ENCODE measurements at regions not wholly inside any gene's neighbourhood (a gene's known extent, or its start where the extent isn't known, plus 50 kb on each side); places are given as distances from the start of the nearest gene placed in this dataset.

- in situ Hi-C loops (cut with HindIII; ENCODE audit: low pct_unique_long_range_greater_than_20kb, low sequenced_read_pairs): no loop called here
- Histone ChIP-seq H3K4me1 (ENCODE audit: control insufficient read depth, insufficient read depth, low read length) (peaks cover 12% of the 10 kb centered on the region), H3K27ac (ENCODE audit: low read length) (no peak overlapping the region), H3K9me3 (ENCODE audit: control insufficient read depth, insufficient read depth, low read depth, low read length) (no peaks in the 10 kb centered on the region), H3K4me3 (ENCODE audit: low read depth in 2 of 2, low read length in 2 of 2) (no peak overlapping the region), H3K36me3 (ENCODE audit: control insufficient read depth, insufficient read depth, low read length) (no peaks in the 10 kb centered on the region), H3K27me3 (ENCODE audit: control insufficient read depth, insufficient read depth, low read length) (0 out of 2 replicates have a peak, but pooled peaks cover 2% of the 10 kb centered on the region)
- intact Hi-C loops (cut with micrococcal nuclease; ENCODE audit: unreplicated experiment): no loop called here
- no peak for TF ChIP-seq TCF7L2 (IDR thresholded peaks at IDR 0.05; ENCODE audit: low read depth, low read length)
- no peak for TF ChIP-seq SIN3A (IDR thresholded peaks at IDR 0.05; ENCODE audit: borderline replicate concordance, insufficient read depth, low read depth, low read length)
- no peak for TF ChIP-seq POLR2AphosphoS5 (IDR thresholded peaks at IDR 0.05; ENCODE audit: low read depth, low read length)
- TF ChIP-seq REST (IDR thresholded peaks at IDR 0.05; ENCODE audit: insufficient read depth in 1 of 2, low read depth in 2 of 2, low read length in 1 of 2): no peak
- TF ChIP-seq CTCF (IDR thresholded peaks at IDR 0.05): no peak
- POLR2A ChIA-PET: interaction anchor here (0.6 kb wide), 1 partner anchor 371 kb away, joined by 4 read pairs; no protein-coding TSS in a partner anchor
- DNase-seq (ENCODE audit: low read depth, low spot score) (no peak), ATAC-seq (no peak)
- no TSS peak for BruUV-seq (replicated peaks)
- CTCF ChIA-PET: interaction anchor here (0.7 kb wide), 1 partner anchor 133 kb away, joined by 3 read pairs; no protein-coding TSS in a partner anchor
Measured at GRCh38 chr1:53408755-53409129, 50.5 kb upstream of the DMRTB1 start.

- CTCF ChIA-PET: interaction anchor here (0.7 kb wide), 1 partner anchor 133 kb away, joined by 3 read pairs; no protein-coding TSS in a partner anchor
Measured at GRCh38 chr1:53409233-53409632, 50.0 kb upstream of the DMRTB1 start.

More at GRCh38 chr1:53409233-53409632, 50.0 kb upstream of the DMRTB1 start:
- ATAC-seq: no peak
- TF ChIP-seq TCF7L2 (IDR thresholded peaks at IDR 0.05; ENCODE audit: low read depth, low read length): no peak
- no peak for TF ChIP-seq CTCF (IDR thresholded peaks at IDR 0.05)
- TF ChIP-seq REST (IDR thresholded peaks at IDR 0.05; ENCODE audit: insufficient read depth in 1 of 2, low read depth in 2 of 2, low read length in 1 of 2): no peak
- TF ChIP-seq SIN3A (IDR thresholded peaks at IDR 0.05; ENCODE audit: borderline replicate concordance, insufficient read depth, low read depth, low read length): no peak
- no peak for TF ChIP-seq POLR2AphosphoS5 (IDR thresholded peaks at IDR 0.05; ENCODE audit: low read depth, low read length)
- no TSS peak for BruUV-seq (replicated peaks)
- Histone ChIP-seq H3K4me3 (ENCODE audit: low read depth in 2 of 2, low read length in 2 of 2) (no peak overlapping the region), H3K4me1 (ENCODE audit: control insufficient read depth, insufficient read depth, low read length) (peaks cover 14% of the 10 kb centered on the region), H3K9me3 (ENCODE audit: control insufficient read depth, insufficient read depth, low read depth, low read length) (no peaks in the 10 kb centered on the region), H3K27ac (ENCODE audit: low read length) (no peak overlapping the region), H3K36me3 (ENCODE audit: control insufficient read depth, insufficient read depth, low read length) (no peaks in the 10 kb centered on the region), H3K27me3 (ENCODE audit: control insufficient read depth, insufficient read depth, low read length) (0 out of 2 replicates have a peak, but pooled peaks cover 2% of the 10 kb centered on the region)
- in situ Hi-C loops (cut with HindIII; ENCODE audit: low pct_unique_long_range_greater_than_20kb, low sequenced_read_pairs): no loop called here
- DNase-seq (ENCODE audit: low read depth, low spot score): no peak
- POLR2A ChIA-PET: interaction anchor here (0.6 kb wide), 1 partner anchor 370 kb away, joined by 4 read pairs; no protein-coding TSS in a partner anchor
- intact Hi-C loops (cut with micrococcal nuclease; ENCODE audit: unreplicated experiment): no loop called here
